Spleen (tissue), 11 donors: ENCODE measurements at regions not wholly inside any gene's neighbourhood (a gene's known extent, or its start where the extent isn't known, plus 50 kb on each side); places are given as distances from the start of the nearest gene placed in this dataset.

Experiments
- DNase-seq: peaks from one replicate; pipeline ENCODE4 v3.0.0-alpha.2; 2020
- H3K27ac ChIP-seq, 8 donors: fragments of 200-600 bp; sonication (generic) in 7 of 8; 1 replicate in 4 of 8; 2 replicates in 4 of 8; pipeline versions ENCODE4 v1.5.0 to v1.8.0; 2016 to 2021; ENCODE audit warnings: inconsistent platforms in 4 of 8, mild to moderate bottlenecking in 4 of 8, moderate library complexity in 1 of 8
- H3K27me3 ChIP-seq, 7 donors: fragments of 200-600 bp; sonication (generic) in 6 of 7; replicated peaks in 1 of 7; 1 replicate in 4 of 7; 2 replicates in 3 of 7; pipeline versions ENCODE4 v1.5.0 to v1.8.0; 2016 to 2021; ENCODE audit warnings: inconsistent platforms in 3 of 7, mild to moderate bottlenecking in 1 of 7
- H3K36me3 ChIP-seq, 6 donors: fragments of 200-600 bp; sonication (generic) in 5 of 6; 1 replicate in 4 of 6; 2 replicates in 2 of 6; pipeline versions ENCODE4 v1.5.0 to v1.8.0; 2016 to 2021; ENCODE audit warnings: inconsistent platforms in 2 of 6
- H3K4me1 ChIP-seq, 6 donors: fragments of 200-600 bp; sonication (generic) in 5 of 6; 1 replicate in 3 of 6; 2 replicates in 3 of 6; pipeline versions ENCODE4 v1.5.0 to v1.8.0; 2016 to 2021; ENCODE audit warnings: inconsistent platforms in 3 of 6
- H3K4me3 ChIP-seq, 8 donors: fragments of 200-600 bp; sonication (generic) in 7 of 8; 1 replicate in 4 of 8; 2 replicates in 4 of 8; pipeline versions ENCODE4 v1.5.0 to v1.8.0; 2016 to 2021; ENCODE audit warnings: inconsistent platforms in 4 of 8, mild to moderate bottlenecking in 4 of 8, moderate library complexity in 2 of 8
- H3K9me3 ChIP-seq, 8 donors: fragments of 200-600 bp; sonication (generic) in 7 of 8; 1 replicate in 4 of 8; 2 replicates in 4 of 8; pipeline versions ENCODE4 v1.5.0 to v1.8.0; 2016 to 2021; ENCODE audit warnings: inconsistent platforms in 4 of 8
- POLR2A ChIP-seq, 3 donors: fragments of 450-650 bp; IDR thresholded peaks; one replicate each; pipeline ENCODE4 v1.5.1; 2017; ENCODE audit warnings: antibody characterized with exemption in 3 of 3, mild to moderate bottlenecking in 1 of 3
- POLR2AphosphoS5 ChIP-seq, 3 donors: sonication (generic); formaldehyde crosslinking; IDR thresholded peaks; one replicate each; pipeline ENCODE4 v1.5.1; 2017; ENCODE audit warnings: antibody characterized with exemption in 3 of 3
- WGBS, 5 donors: extraction: QIAGEN DNeasy Blood & Tissue Kit in 3 of 5; methylation state at CpG; one replicate each; pipeline versions ENCODE4 v1.1.5 to v1.1.7; 2013 to 2018; 5-methylcytosine and 5-hydroxymethylcytosine counted together
- intact Hi-C: fragments of 100-400 bp; cut with DNase I; formaldehyde crosslinking; loops from one replicate; pipeline ENCODE4 v1.15.0; 2023; ENCODE audit warnings: low total_unique reads
- TF ChIP-seq, protein P1 (sequence below), 11 experiments: fragments of 200-600 bp in 7 of 11; fragments of 450-650 bp in 4 of 11; sonication (generic) in 4 of 11; IDR thresholded peaks in 8 of 11; conservative IDR thresholded peaks in 3 of 11; 1 replicate in 7 of 11; 2 replicates in 4 of 11; pipeline versions ENCODE4 v1.4.0 to v1.8.0; 2016 to 2021; ENCODE audit warnings: antibody characterized with exemption in 11 of 11, inconsistent platforms in 4 of 11, mild to moderate bottlenecking in 1 of 11
- donor health status: healthy with polysubstance abuse.
- donor health status: DM: no; HTN: no; CAD: no; lungs with moderate emphysema.
- donor health status: DM: no; HTN: no; CAD: no.
- donor health status: Bipolar disorder and iron deficiency.
- donor health status: healthy.
- donor health status: DM: no; HTN: no; CAD: no.
- donor health status: DM: yes; HTN: yes; CAD: no.

DNA sequence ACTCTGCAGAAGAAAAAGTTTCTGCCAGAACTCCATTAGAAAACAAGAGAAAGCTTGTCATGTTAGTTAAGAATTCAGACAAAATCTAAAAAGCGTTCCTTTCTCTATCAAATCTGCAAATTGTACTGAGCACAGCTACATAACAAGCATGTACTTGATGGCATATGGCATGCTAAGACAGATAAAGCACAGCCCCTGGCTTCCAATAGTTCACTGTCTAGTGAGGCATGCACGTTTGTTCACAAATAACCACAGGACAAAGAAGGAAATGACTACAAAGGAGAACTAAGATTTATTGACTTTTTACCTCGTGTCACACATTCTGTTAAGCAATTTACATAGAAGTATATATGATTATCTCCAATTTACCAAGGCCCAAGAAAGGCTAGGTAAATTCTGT is 518.2 kb upstream of the TLE4 start:
- DNase-seq, result no peak
- H3K4me1 ChIP-seq, result no peaks in the 10 kb centered on the region
- WGBS, 5 donors, result 22 to 36% (median 30%) methylated on average over 3 of the region's 3 CpGs
- TF ChIP-seq, protein P1, sequence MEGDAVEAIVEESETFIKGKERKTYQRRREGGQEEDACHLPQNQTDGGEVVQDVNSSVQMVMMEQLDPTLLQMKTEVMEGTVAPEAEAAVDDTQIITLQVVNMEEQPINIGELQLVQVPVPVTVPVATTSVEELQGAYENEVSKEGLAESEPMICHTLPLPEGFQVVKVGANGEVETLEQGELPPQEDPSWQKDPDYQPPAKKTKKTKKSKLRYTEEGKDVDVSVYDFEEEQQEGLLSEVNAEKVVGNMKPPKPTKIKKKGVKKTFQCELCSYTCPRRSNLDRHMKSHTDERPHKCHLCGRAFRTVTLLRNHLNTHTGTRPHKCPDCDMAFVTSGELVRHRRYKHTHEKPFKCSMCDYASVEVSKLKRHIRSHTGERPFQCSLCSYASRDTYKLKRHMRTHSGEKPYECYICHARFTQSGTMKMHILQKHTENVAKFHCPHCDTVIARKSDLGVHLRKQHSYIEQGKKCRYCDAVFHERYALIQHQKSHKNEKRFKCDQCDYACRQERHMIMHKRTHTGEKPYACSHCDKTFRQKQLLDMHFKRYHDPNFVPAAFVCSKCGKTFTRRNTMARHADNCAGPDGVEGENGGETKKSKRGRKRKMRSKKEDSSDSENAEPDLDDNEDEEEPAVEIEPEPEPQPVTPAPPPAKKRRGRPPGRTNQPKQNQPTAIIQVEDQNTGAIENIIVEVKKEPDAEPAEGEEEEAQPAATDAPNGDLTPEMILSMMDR (IDR thresholded peaks at IDR 0.05 in 8 of 11, conservative IDR thresholded peaks at IDR 0.05 in 3 of 11), result no peak
- TF ChIP-seq POLR2A (IDR thresholded peaks at IDR 0.05) (no peak), POLR2AphosphoS5 (IDR thresholded peaks at IDR 0.05) (no peak)
- H3K27ac ChIP-seq, result no peak overlapping the region
- intact Hi-C loops, result no loop called here
- H3K4me3 ChIP-seq, result no peak overlapping the region
- H3K27me3 ChIP-seq, result no peaks in the 10 kb centered on the region
- no peaks in the 10 kb centered on the region for H3K36me3 ChIP-seq
- no peaks in the 10 kb centered on the region for H3K9me3 ChIP-seq

DNA sequence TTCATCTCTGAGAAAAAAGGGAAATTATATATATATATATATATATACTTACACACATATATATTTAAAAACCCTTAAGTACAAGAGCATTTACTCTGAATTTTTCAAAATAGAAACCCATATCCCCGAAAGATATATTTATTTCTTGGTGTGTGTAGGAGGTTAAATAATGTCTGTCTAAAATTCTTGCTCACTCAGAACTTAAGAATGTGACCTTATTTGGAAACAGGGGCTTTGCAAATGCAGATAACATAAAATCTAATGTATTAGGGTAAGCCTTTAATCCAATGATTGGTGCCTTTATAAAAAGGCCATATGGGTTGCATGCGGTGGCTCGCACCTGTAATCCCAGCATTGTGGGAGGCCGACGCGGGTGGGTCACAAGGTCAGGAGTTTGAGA is 517.3 kb upstream of the TLE4 start:
- Histone ChIP-seq H3K27me3 (no peaks in the 10 kb centered on the region), H3K9me3 (peaks cover 0 to 8% (median 1%) of the 10 kb centered on the region in 8 donors), H3K4me3 (no peak overlapping the region), H3K36me3 (no peaks in the 10 kb centered on the region), H3K4me1 (no peaks in the 10 kb centered on the region), H3K27ac (no peak overlapping the region)
- TF ChIP-seq, protein P1 (IDR thresholded peaks at IDR 0.05 in 8 of 11, conservative IDR thresholded peaks at IDR 0.05 in 3 of 11), result no peak
- TF ChIP-seq POLR2A (IDR thresholded peaks at IDR 0.05), result no peak
- no peak for TF ChIP-seq POLR2AphosphoS5 (IDR thresholded peaks at IDR 0.05)
- intact Hi-C loops, result no loop called here
- WGBS, 5 donors, result 86 to 95% (median 91%) methylated on average over 6 of the region's 6 CpGs
- DNase-seq, result no peak

DNA sequence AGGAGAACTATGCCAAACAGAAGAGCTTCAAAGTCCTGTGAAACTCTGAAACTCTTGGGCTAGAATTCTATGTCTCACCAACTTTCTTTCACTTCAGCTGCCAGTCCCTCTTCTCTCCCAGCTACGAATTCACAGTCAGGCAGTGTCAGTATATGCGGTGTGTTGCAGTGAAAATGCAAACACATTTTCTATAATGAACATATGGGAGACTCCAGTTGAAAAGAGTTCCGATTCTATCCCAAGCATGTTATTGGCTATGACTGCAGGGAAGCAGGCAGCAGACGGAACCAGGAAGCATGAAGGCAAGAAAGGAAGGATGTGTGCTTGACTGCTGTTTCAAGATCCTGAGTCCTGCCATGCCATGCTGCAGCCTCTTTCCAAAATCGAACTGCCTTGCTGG is 515.7 kb upstream of the TLE4 start:
- Histone ChIP-seq H3K4me3 (no peak overlapping the region), H3K27ac (no peak overlapping the region), H3K27me3 (no peaks in the 10 kb centered on the region), H3K9me3 (peaks cover 0 to 11% (median 4%) of the 10 kb centered on the region in 8 donors), H3K4me1 (no peaks in the 10 kb centered on the region), H3K36me3 (no peaks in the 10 kb centered on the region)
- no peak for DNase-seq
- no peak for TF ChIP-seq POLR2AphosphoS5 (IDR thresholded peaks at IDR 0.05)
- no peak for TF ChIP-seq POLR2A (IDR thresholded peaks at IDR 0.05)
- TF ChIP-seq, protein P1 (IDR thresholded peaks at IDR 0.05 in 8 of 11, conservative IDR thresholded peaks at IDR 0.05 in 3 of 11), result no peak
- intact Hi-C loops, result no loop called here
- 74 to 84% (median 81%) methylated on average over 5 of the region's 5 CpGs for WGBS, 5 donors

DNA sequence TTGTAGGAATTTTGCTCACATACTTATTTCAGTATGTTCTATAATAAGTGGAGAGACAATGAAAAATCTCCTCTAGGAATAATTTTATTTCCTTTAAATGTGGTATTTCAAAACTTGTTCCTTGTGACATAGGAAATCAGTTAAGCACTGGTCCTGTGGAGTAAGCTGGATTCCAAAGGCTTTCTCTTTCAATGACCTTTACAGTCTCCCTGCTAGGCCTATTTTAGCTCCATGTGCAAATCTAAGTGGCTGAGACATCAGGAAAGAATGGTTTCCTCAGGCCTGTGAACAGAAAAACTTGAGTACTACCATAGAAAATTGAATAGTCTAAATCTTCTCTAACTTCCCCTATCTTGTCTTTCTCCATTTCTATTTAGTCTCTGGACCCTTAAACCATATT is 514.2 kb upstream of the TLE4 start:
- Histone ChIP-seq H3K4me3 (no peak overlapping the region), H3K4me1 (no peaks in the 10 kb centered on the region), H3K27ac (no peak overlapping the region), H3K27me3 (no peaks in the 10 kb centered on the region), H3K36me3 (no peaks in the 10 kb centered on the region), H3K9me3 (peaks cover 0 to 11% (median 4%) of the 10 kb centered on the region in 8 donors)
- DNase-seq, result no peak
- TF ChIP-seq POLR2AphosphoS5 (IDR thresholded peaks at IDR 0.05) (no peak), POLR2A (IDR thresholded peaks at IDR 0.05) (no peak)
- TF ChIP-seq, protein P1 (IDR thresholded peaks at IDR 0.05 in 8 of 11, conservative IDR thresholded peaks at IDR 0.05 in 3 of 11), result no peak
- intact Hi-C loops, result no loop called here
